ENCODE measurements at regions not wholly inside any gene's neighbourhood (a gene's known extent, or its start where the extent isn't known, plus 50 kb on each side); places are given as distances from the start of the nearest gene placed in this dataset.

GRCh38 chr5:103612545-103612944, 50.0 kb upstream of the NUDT12 start:
- peaks cover 11% of the 10 kb centered on the region for H3K4me1 ChIP-seq (ENCODE audit: control insufficient read depth, insufficient read depth, low read length)
- H3K27me3 ChIP-seq (ENCODE audit: control insufficient read depth, insufficient read depth, low read length): no peaks in the 10 kb centered on the region
- H3K4me3 ChIP-seq (ENCODE audit: low read depth, low read length): no peak overlapping the region
- H3K27ac ChIP-seq (ENCODE audit: low read depth, low read length): no peak overlapping the region
- no peaks in the 10 kb centered on the region for H3K36me3 ChIP-seq (ENCODE audit: control insufficient read depth, insufficient read depth, low read length)
- no peak overlapping the region for H3K9ac ChIP-seq (ENCODE audit: low read length)
- no peaks in the 10 kb centered on the region for H3K9me3 ChIP-seq (ENCODE audit: control insufficient read depth, insufficient read depth, low read depth, low read length)

Measured in HUES6 (cell line).